GM12878 (cell line): ENCODE measurements at regions not wholly inside any gene's neighbourhood (a gene's known extent, or its start where the extent isn't known, plus 50 kb on each side); places are given as distances from the start of the nearest gene placed in this dataset.

Source experiments
- EZH2 ChIP-seq: IDR thresholded peaks from 2 replicates; pipeline ENCODE4 v1.6.1; 2012; ENCODE audit warnings: low read depth, mild to moderate bottlenecking, control low read depth, inconsistent platforms, low read length, borderline replicate concordance; ENCODE audit not compliant: control insufficient read depth
- RFX5 ChIP-seq: IDR thresholded peaks from 2 replicates; pipeline ENCODE4 v1.6.1; 2011; ENCODE audit warnings: low read depth, low read length, improper control_type of control experiment

- no peak for TF ChIP-seq RFX5
- TF ChIP-seq EZH2, result no peak
Measured at GRCh38 chr7:106736123-106736507, 75.2 kb upstream of the CCDC71L start.
